VCaP (cell line): ENCODE measurements at regions not wholly inside any gene's neighbourhood (a gene's known extent, or its start where the extent isn't known, plus 50 kb on each side); places are given as distances from the start of the nearest gene placed in this dataset.

Experiments used
- H3K27ac ChIP-seq: fragments of 450-650 bp; 2 replicates; pipeline ENCODE4 v1.5.1; 2017
- TF ChIP-seq, protein P1 (sequence below): fragments of 450-650 bp; conservative IDR thresholded peaks from 2 replicates; pipeline ENCODE4 v1.5.1; 2017; ENCODE audit warnings: mild to moderate bottlenecking, moderate library complexity

DNA sequence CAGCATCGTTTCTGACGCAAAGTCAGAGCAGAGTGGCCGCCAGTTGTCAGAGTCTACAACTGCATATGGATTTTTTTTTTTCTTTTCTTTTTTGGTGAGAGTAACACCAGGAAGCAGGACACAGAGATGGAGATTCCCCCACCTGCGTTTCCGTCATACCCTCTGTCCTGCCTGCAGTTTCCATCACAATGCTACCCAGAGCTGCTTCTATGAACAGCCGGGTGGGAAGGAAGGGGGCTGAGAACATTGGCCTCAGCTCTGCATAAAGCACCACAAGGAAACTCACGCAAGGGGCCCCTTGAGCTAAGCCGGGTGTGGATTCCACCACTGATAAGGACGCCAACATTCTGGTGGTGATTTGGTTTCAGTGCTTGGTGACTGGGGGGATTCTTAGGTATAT, 183.5 kb upstream of the AFDN start:
- H3K27ac ChIP-seq: no peak overlapping the region
- TF ChIP-seq, protein P1, sequence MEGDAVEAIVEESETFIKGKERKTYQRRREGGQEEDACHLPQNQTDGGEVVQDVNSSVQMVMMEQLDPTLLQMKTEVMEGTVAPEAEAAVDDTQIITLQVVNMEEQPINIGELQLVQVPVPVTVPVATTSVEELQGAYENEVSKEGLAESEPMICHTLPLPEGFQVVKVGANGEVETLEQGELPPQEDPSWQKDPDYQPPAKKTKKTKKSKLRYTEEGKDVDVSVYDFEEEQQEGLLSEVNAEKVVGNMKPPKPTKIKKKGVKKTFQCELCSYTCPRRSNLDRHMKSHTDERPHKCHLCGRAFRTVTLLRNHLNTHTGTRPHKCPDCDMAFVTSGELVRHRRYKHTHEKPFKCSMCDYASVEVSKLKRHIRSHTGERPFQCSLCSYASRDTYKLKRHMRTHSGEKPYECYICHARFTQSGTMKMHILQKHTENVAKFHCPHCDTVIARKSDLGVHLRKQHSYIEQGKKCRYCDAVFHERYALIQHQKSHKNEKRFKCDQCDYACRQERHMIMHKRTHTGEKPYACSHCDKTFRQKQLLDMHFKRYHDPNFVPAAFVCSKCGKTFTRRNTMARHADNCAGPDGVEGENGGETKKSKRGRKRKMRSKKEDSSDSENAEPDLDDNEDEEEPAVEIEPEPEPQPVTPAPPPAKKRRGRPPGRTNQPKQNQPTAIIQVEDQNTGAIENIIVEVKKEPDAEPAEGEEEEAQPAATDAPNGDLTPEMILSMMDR: no peak

DNA sequence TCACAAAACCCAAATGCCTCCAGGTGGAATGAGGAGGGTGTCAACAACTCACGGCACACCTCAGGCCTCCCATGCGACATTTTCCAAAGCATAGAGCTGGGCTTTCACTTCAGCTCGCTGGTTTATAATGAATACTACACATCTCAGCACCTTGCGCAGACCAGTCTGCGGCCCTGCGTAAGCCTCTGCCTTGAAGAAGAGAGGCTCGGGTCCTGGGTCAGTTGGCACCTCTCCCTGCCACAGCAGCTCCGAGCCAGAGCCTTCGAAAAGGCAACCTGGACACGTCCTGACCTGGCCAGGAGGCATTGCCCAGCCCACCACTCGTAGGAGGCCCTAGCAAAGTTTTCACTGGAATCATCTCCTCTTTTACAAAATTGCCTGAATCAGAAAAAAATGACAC, 183.0 kb upstream of the AFDN start:
- TF ChIP-seq, protein P1: no peak
- no peak overlapping the region for H3K27ac ChIP-seq

DNA sequence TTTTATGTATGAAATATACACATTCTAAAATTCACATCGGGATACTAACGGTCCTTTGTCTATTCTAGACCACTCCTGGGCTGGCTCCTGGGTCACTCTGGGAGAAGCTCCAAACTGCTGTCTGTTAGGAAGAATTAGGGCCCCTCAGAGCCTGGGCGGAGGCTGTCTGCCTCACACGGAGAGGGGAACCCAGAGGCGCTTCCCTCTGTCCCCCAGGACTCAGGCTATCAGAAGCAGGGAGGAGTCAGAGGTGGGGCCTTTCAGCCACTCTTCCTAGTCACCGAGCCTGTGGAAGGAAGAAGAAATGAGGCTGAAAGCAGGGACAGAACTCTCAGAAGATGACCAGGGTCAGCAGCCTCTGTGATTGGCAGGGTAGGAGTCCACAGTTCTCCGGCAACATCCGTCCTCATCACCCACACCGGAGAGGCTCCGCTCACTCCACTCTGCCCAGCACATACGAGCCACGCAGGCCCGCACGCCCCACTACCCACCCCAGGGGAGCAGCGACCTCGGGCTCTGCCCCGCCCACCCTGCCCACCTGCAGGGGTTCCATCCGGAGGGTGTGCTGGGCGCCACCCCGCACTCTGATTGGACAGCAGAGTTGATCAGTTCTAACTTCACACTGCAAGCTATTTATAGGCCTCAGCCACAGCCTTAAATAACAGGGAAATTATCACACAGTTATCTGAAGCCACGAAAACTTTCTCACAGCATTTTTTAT, 182.1 kb upstream of the AFDN start:
- no peak overlapping the region for H3K27ac ChIP-seq
- TF ChIP-seq, protein P1: no peak

DNA sequence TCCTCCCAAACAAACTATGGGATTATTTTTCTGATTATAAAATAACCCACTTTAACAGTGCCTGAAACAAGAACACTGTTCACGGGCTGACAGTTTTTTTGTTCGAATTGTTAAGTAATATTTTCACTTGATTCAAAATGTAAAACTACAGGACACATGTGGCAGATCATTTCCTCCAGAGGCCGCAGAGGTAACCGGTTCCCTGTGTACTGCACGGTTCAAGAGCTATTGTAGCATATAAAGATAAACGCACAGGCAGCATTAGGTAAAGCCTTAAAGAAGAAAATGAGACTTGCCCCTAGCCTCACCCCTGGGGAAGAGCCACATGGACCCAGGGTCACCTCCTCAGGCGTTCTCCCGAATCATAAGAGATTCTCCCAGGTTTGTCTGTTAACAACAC, 181.3 kb upstream of the AFDN start:
- TF ChIP-seq, protein P1: no peak
- no peak overlapping the region for H3K27ac ChIP-seq

DNA sequence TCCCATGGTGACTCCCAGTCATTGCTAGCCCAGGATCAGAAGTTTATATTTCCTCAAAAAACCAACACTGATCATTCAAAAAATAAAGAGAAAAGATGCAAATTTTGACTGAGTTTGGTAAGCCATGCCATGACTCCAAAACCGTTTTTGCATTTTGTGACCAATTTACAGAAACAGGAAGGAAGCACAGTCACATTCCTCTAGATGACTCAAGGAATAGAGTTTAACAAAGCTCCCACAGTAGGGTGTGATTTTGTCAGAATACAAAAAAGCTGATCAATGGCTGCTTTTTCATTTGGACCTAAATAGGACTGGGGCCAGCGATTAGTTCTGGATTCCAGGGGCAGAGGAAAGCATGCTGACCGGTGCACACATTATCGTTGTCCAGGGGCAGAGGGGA, 179.4 kb upstream of the AFDN start:
- TF ChIP-seq, protein P1: no peak
- no peak overlapping the region for H3K27ac ChIP-seq

DNA sequence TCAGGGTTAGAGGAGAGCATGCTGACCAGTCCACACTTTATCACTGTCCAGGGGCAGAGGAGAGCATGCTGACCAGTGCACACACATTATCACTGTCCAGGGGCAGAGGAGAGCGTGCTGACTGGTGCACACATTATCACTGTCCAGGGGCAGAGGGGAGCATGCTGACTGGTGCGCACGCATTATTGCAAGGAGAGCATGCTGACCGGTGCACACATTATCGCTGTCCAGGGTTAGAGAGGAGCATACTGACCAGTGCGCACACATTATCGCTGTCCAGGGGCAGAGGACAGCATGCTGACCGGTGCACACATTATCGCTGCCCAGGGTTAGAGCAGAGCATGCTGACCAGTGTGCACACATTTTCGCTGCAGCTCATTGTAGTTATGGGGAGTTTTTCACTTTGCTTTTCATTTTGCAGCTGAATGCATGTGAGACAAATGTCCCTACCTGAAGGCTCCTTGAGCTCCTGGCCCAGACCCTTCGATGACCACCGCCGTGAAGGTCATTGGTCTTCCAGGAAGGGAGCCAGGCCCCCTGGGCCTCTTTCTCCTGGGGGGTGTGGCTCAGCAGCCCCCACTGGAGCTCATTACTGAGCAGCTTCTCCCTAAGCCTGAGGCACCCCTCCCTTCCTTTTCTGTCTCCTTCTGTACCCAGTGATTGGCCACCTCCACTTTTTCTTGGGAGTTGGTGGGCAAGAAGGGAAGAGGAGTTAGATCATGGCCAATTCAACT, 178.8 kb upstream of the AFDN start:
- no peak overlapping the region for H3K27ac ChIP-seq
- TF ChIP-seq, protein P1: no peak

DNA sequence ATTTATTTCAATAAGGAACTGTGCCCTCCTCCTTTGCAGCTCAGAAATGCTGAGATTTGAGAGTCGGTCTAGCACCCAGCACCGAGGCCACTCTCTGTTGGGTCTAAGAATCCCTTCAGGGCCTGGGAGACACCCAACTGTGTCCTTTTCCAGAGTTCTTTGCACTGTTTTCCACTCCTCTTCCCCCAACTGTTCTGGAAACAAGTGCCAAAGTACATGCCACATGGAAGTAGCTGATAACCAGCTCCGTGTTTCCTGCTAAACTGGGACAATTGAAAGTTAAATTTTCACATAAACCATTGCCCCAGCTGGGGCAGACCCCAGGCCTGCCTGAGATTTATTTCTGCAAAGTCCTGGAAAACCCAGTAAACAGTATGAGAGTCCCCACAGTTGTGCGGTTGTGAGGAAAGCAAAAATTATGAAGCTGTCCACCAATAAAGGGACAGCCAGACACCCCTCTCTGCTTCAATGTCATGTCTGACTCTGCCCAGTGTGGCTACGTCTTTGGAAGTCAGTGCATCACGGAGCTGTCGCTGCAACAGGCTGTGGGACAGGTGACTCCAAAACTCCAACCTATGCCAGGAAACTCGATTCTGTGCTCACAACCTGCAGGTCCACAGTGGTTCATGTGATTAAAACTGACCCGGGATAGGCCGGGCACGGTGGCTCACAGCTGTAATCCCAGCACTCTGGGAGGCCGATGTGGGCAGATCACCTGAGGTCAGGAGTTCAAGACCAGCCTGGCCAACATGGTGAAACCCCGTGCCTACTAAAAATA, 178.0 kb upstream of the AFDN start:
- H3K27ac ChIP-seq: no peak overlapping the region
- TF ChIP-seq, protein P1: no peak
